ENCODE measurements at regions not wholly inside any gene's neighbourhood (a gene's known extent, or its start where the extent isn't known, plus 50 kb on each side); places are given as distances from the start of the nearest gene placed in this dataset.
A peak's percentile ranks its signal among the peaks of the same experiment; 100 is the strongest.

DNA sequence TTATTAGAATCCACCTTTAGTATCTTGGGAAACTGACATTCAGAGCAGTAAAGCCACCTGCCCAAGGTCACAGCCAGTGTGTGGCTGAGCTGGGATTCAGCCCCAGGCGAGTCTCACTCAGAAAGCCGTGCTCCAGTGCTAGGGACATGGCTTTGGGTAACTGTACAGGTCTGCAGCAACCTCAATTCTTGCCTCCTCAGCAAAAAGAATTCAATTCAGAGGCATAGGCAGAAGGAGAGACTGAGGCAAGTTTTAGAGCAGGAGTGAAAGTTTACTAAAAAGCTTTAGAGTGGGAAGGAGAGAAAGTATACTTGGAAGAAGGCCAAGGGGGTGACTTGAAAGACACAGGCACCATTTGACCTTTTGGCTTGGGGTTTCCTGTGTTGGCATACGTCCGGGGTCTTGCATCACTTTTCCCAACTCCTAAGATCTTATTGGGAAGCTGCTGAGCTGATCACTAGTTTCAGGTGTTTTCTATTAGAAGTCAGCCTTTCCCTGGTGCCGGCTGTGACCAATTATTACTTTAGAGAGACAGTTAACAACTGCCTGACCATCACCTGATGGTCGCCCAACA, 529.3 kb downstream of the MATN1 start:
- DNase-seq (ENCODE audit: low read depth in 4 of 4, low spot score in 1 of 4), result no peak

DNA sequence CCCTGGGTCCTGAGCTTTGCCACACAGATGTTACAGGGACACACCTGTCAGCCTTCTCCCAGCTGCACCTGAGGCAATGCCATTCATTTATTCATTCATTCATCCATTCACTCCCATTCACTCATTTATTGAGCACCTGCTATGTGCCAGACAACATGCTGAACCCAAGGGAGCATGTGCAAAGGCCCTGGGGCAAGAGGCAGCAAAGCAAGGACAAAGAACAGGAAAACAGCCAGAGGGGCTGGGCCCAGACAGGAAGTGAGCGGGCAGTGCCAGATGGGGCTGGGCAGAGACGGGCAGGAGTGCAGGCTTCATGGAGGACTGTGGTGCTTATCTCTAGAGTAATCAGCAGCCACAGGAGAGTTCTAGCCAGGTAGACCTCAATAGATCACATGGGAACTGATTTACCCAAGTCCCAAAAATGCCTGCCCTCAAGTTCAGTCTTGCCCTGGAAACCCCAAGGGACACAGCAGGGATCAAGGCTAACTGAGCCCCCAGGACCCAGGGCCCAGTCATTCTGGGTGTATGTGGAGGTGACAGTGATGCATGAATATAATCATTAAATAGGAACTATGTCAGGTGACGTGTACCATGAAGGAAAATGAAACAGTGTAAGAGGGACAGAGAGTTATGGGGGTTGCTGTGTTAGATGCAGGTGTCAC, 530.3 kb downstream of the MATN1 start:
- no peak for DNase-seq (ENCODE audit: low read depth in 4 of 4, low spot score in 1 of 4)

DNA sequence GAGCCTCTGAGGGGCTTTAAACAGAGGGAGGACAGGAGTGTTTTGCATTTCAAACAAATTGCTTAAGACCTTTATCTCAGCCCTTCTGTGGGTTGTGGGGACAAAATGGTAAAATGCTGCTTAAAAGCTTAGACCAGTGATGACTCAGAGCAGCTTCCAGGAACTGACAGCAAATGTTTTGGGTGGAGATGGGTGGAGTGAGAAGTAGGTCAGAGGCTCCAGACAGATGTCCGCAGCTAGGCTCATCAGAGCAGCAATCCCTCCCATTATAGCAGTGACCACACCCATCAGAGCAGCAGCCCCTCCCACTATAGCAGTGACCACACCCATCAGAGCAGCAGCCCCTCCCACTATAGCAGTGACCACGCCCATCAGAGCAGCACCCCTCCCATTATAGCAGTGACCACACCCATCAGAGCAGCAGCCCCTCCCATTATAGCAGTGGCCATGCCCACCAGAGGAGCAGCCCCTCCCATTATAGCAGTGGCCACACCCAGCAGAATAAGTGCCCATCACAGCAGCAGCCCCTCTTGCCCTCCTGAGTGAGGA, 532.2 kb downstream of the MATN1 start:
- DNase-seq (ENCODE audit: low read depth in 4 of 4, low spot score in 1 of 4), result peak in 1 of 4 experiments; percentile 1

DNA sequence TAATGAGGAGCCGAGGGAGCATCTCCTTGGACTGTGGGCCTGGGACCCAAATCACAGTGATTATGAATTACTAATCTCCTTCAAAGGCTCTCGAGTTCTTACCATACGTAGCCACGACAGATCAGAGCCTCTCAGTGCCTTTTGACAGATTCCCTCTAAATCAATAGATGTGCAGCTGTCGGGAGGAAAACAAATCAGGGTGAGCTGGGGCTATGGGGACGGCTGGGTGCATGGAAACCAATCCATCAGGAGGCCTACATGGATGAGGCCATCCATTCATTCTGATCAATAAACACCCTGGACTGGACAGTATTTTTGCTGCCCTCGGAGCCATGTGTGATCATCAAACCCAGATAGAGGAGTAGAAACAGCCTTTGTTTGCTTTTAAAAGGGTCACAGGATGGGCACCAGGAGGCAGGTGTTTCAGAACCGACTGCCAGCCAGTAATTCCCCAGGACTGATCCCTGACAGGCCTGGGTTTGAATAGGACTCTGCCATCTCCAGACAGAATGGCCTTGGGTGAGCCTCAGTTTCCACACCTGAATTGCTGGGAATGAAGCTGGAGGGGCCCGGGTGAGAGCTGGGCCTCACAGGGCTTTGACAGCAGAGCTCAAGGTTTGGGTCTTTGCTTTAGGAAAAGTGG, 532.8 kb downstream of the MATN1 start:
- no peak for DNase-seq (ENCODE audit: low read depth in 4 of 4, low spot score in 1 of 4)

DNA sequence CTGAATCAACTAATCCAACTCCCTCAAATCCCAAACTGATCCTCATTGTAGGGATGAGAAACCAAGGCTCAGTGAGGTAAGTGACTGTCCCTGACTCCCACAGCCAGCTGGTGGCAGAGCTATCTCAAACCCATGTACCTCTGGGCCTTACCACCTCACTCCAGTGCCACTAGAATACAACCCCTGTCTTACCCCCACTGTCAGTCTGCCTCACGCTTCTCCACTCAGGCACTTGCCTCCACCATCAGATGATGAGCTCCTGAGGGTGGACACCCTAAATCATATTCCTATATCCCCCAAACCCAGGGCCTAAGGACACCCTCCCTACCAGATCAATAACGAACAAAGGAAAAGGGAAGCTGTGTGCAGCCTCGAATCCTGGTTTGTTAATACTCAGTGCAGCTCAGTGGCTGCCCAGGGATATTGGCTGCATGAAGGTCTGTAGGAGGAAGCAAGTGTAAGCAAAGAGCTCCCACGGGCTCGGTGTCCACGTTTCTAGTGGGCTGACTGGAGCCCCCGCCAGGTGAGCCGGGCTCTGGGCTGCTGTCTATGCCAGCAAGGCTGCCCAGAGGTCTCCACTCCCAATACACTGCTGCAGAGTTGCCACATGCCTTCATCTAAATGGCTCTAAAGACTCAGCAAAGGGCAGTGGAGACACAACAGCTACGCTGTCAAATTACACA, 533.4 kb downstream of the MATN1 start:
- no peak for DNase-seq (ENCODE audit: low read depth in 4 of 4, low spot score in 1 of 4)

DNA sequence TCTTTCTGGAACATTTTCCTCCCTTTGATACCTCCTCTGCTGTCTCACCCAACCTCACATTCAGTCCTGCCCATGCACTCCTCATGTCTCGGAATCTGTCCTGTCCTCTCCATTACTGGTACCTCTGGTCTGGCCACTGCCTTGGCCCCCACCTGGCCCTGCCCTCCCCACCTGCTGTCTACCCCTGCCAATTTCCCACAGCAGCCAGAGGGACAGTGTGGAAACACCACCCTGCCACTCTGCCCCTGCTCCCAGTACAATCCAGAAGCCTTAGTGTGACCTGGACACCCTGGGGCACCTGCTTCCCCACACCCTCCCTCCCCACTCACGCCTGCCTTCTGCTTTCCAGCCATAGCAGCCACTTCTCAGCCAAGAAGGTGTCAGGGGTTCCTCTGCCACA, 534.4 kb downstream of the MATN1 start:
- DNase-seq (ENCODE audit: low read depth in 4 of 4, low spot score in 1 of 4), result no peak

DNA sequence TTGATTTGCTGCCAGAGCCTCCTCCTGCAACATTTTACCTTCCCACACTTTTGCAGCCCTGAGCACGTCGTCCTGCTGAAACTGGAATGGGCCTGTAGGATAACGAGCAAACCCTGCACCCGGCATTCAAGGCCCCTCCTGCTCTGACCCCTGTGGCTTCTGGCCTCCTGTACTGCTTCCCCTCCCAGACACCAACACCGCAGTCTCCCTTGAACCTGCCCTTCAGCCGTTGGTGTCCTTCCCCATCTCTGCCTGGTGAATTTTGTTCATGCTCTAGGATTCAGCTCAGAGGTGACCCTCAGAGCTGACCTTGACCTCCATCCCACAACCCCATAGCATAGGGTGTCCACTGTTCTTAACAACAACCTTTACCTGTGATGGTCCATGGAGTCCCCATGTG, 535.1 kb downstream of the MATN1 start:
- no peak for DNase-seq (ENCODE audit: low read depth in 4 of 4, low spot score in 1 of 4)

DNA sequence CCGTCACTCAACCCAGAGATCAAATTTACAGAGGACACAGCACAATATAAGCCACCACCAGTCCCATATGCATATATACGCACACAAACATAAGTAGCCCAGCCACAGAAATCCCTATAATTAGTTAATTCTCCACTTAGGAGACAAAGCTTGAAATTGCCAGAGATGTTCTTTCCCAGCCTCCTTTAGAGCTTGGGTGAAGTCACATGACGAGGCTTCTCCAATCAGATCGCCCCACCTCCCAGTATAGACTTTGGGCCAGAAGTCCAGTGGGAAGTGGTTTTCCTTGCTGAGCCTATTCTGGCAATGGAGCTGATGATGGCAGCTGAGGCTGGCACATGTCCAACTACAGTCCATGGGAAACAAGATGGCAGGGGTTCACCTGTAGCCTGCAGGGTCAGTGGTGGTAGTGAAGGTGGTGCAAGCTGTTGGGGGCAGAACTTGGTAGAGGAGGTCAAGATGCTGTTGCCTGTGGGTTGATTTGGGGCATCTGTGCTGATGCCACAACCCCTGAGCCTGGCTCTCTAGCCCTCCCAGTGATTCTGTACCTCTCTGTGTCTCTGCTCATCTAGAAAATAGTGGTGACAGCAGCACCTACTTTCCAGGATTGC, 535.9 kb downstream of the MATN1 start:
- DNase-seq (ENCODE audit: low read depth in 4 of 4, low spot score in 1 of 4), result no peak

DNA sequence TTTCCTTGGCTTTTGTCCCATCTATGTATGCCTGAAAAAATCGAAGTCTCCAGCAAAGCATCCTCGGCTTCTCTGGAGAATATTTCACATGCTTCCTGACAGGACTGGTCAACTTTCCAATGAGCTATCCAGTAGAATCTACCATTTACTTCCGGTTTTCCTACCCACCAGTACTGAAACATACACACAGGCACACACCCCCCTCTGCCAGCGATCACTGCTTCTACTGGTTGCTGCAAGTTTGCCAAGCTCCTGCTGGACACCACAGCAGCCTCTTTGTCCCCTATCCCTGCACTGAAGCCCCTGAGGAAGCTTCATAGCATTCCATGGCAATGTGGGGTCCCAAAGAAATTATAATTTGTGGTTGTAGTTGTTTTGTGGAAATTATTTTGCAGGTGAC, 536.8 kb downstream of the MATN1 start:
- no peak for DNase-seq (ENCODE audit: low read depth in 4 of 4, low spot score in 1 of 4)

DNA sequence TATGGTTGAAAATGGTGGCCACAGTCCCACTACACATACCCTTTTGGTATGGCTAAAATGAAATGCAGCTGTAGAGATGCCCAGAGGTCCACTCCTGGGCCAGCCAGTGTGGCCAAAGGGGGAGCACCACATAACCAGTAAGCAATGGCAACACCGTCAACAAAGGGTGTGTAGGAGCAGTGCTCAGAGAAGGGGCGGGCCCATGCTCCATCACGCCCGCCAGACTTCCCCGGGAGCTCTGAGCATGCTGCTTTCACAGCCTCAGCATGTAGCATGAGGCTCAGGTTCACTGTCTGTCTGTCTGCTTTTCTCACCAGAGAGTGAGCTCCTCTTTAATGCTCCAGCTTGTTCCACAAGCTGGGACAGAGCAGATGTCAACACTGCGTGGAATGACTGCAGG, 537.6 kb downstream of the MATN1 start:
- no peak for DNase-seq (ENCODE audit: low read depth in 4 of 4, low spot score in 1 of 4)

DNA sequence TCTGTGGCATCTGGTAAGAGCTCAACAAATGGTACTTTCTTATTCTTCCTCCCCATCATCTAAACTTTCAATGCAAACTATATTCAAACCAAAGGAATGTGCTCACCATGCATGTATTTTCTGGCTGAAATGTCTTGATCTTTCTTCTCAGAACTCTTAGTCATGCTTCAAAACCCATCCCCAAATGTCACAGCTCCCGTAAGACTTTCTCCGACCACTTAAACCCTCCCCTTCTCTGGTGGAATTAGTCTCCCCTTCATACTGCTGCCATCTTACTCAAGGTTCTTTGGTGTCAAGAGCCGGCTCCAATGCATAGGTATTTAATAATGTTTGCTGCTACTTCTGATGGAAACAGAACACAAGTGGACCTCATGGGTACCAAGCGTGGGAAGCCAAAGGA, 538.1 kb downstream of the MATN1 start:
- DNase-seq (ENCODE audit: low read depth in 4 of 4, low spot score in 1 of 4), result no peak

DNA sequence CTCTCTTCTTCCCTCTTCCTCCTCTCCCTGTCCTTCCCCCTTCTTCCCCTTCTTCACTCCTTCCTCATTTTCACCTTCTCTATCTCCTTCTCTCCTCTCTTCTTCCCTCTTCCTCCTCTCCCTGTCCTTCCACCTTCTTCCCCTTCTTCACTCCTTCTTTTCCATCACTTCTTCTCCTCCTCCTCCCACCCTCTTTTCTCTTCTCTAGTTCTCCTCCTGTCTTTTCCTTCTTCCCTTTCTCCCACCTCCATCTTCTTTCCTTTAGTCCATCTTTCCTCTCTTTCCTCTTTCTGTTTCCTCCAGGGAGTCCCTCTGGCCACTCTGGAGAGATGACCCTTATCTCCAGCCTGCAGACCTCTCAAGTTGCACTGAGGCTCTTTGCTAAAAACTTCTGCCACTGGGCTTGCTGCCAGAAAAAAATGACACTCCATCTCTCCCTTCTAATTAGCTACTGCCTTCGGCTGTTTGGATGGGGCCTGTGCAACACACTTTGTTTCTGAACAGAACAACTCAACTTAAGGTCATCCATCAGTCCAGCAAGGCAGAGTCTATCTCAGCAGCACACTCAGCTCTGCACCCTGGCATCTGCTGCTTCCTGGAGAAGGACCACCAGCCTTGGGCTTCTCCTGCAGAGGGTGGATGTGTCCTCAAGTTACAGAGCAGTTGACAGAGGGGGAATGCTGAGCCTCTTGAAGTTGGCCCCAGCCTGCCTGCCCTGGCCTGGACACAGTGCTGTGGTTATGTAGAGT, 538.8 kb downstream of the MATN1 start:
- DNase-seq (ENCODE audit: low read depth in 4 of 4, low spot score in 1 of 4), result no peak

DNA sequence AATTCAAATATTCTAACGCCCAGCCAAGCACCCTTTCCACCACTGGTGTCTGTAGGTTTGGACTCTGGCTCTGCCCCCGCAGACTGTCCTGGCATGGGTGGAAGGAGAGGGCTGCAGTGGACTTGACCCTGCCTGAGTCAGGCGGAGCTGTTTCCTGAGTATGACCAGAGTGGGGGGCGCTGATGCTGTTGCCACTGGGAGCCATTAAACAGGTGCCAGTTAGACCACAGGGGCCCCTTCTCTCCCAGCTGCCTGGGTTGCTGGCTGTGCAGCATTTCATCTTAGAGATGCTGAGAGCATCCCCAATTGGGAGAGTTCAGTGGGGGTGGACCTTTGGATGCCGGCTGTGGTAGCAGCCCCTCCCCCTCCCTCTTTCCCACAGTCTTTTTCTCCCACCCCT, 539.5 kb downstream of the MATN1 start:
- no peak for DNase-seq (ENCODE audit: low read depth in 4 of 4, low spot score in 1 of 4)

DNA sequence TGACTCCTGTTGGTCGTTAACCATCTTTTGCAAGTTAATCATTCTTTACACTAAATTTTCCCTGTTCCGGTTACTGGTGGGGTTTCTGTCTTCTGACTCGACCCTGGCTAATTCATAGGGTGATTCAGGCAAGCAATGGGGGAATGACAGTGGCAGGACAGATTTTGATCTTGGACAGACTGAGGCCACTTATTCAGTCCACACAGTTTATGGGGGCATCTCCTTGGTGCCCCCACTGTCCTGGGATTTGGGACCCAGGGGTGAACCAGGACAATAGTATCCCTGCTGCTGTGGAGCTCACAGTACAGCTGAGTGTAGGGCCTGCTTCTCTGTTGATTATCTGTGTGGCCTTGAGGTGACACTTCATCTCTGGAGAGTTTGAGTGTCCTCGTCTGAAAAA, 540.4 kb downstream of the MATN1 start:
- no peak for DNase-seq (ENCODE audit: low read depth in 4 of 4, low spot score in 1 of 4)

DNA sequence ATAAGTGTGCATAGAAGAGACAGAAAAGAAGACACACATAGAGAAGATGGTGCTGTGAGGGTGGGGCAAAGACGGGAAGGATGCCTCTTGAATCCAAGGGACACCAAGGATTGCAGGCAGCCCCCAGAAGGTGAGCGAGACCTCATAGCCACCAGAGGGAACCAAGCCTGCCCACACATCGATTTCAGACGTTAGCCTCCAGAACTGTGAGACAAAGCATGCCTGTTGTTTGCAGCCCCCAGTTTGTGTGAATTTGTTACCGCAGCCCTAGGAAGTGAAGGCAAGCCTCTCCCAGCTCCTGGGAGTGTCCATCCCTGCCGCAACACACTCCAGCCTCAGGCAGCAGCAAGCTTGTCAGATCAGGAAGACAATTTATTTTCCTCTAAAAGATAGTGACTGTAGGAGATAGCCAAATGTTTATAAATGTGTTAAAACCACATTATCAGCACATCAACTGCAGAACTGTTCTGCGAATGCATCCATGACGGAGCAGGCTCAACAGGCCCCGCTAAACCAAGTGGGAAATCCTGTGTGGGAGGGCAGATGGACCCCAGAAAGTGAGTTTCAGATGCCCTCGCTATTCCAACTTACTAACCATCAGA, 543.3 kb downstream of the MATN1 start:
- no peak for DNase-seq (ENCODE audit: low read depth in 4 of 4, low spot score in 1 of 4)

DNA sequence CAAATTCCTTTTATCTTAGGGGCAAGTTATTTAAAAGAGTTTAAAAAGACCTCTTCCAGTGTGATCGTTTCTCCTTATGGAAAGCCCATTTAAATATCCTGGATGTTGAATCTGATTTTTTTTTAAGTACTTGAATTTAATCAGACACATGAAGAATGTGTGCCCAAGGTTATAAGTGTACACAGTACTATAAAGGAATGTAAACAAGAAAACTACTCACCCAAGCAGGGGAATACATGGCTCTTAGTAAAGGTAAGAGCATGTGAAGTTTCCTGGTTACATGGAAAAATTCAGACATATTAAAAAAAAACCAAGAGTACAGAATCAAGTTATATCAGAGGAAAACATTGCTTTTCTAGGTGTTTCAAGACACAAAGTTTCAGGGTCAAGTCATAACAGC, 546.9 kb downstream of the MATN1 start:
- DNase-seq (ENCODE audit: low read depth in 4 of 4, low spot score in 1 of 4), result no peak

DNA sequence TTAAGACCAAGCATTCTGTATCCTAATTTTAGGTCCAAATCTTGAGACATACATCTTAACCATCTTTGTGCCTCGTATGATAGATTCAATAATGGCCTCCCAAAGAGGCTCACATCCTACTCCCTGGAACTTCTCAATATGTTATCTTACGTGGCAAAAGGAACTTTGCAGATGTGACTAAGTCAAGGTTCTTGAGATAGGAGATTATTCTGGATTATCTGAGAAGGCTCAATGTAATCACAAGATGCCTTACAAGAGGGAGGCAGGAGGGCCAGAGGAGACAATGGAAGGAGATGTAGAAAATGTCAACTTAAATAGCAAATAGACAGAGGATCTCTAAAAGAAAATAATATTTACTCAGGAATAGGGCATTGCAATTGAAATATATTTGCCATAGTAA, 548.9 kb downstream of the MATN1 start:
- DNase-seq (ENCODE audit: low read depth in 4 of 4, low spot score in 1 of 4), result no peak

DNA sequence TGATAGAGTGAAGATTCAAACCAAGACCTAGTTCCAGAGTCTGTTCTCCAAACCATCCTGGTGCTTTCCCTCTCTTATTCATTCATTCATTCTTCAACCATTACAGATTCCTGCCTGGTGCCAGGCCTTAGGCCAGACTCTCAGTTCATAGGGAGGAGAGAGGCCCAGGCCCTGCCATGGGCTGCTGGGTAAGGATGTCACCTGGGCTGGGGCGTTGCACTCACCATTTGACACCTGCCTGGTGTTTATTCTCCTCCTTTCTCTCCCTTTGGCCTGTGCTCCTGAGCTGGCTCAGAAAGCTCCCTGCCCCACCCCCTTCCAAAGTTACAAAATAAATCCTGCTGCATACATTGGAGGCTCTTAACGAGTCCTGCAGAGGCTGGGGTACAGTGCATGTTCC, 549.8 kb downstream of the MATN1 start:
- DNase-seq (ENCODE audit: low read depth in 4 of 4, low spot score in 1 of 4), result no peak

DNA sequence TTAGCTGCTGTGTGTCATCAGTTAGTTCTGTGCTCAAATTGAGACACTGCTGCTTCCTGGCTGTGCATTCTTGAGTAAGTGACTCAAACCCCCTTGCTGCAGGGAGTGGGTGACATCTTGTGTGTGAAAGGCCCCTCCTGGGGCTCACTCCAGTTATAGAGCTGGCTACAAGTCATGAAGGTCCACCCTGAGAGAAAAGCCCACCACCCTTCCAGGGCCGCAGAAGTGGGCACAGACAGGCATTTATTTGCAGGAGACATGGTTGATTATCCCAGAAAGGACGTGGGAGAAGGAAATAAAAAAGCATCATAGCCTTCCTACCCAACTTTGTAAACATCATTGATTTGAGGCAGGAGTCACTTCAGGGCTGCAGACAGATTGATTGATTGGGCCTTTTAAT, 550.6 kb downstream of the MATN1 start:
- no peak for DNase-seq (ENCODE audit: low read depth in 4 of 4, low spot score in 1 of 4)

DNA sequence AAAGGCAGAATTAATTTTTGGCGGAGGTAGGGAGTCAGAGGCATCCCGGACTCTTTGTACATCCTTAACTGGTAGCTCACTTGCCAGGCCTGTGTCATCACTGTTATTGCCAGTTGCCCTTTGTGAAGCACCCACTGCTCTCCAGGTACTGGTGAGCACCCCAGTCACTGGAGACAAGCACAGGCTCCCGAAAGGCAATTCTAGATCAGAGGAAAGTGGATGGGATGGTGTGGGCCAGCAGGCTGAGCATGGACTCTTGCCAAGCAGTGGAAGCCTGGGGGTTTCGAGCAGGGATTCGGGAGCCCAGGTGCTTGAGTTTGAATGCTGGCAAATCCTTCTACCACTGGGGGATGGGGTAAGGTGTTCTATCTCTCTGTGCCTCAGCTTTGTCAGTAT, 551.1 kb downstream of the MATN1 start:
- no peak for DNase-seq (ENCODE audit: low read depth in 4 of 4, low spot score in 1 of 4)

All from stimulated activated CD4-positive, alpha-beta T cell treated with anti-CD3 and anti-CD28 coated beads, Interleukin-1b, Interleukin-23, amount 100 ng/mL, for 24 hours (primary cell).